H1 (cell line): ENCODE measurements at regions not wholly inside any gene's neighbourhood (a gene's known extent, or its start where the extent isn't known, plus 50 kb on each side); places are given as distances from the start of the nearest gene placed in this dataset.

ENCODE experiments used
- CTCF ChIA-PET: fragments of 300-600 bp; sonication (Branson Sonifier 250); formaldehyde crosslinking; loops from one replicate; lab custom pipeline; 2021; ENCODE audit not compliant: partially characterized antibody; lab: Charles Lee
- POLR2A ChIA-PET: fragments of 300-600 bp; sonication (Branson Sonifier 250); formaldehyde crosslinking; loops from one replicate; lab custom pipeline; 2021; ENCODE audit warnings: inconsistent platforms; ENCODE audit not compliant: partially characterized antibody; lab: Charles Lee
- DNase-seq, 2 experiments: peaks; one replicate each; pipeline versions ENCODE4 v3.0.0 to v3.0.0-alpha.2; 2010 to 2022; ENCODE audit warnings: low spot score in 2 of 2, low read depth in 1 of 2, mixed read lengths in 1 of 2
- FAIRE-seq: peaks from 2 replicates; lab custom pipeline; 2011; peaks lifted over from hg19 to GRCh38; lab: Jason Lieb, UNC
- H2AFZ ChIP-seq: 2 replicates; pipeline ENCODE4 v1.8.1; 2012; ENCODE audit warnings: low read length, inconsistent platforms
- H2AK5ac ChIP-seq: 2 replicates; pipeline ENCODE4 v1.6.1; 2013; ENCODE audit warnings: low read depth, low read length
- H2BK120ac ChIP-seq: replicated peaks from 2 replicates; pipeline ENCODE3; 2013; ENCODE audit warnings: low read depth, low read length, inconsistent platforms
- H2BK12ac ChIP-seq: 2 replicates; pipeline ENCODE4 v1.6.1; 2013; ENCODE audit warnings: low read depth, low read length
- H2BK15ac ChIP-seq: 2 replicates; pipeline ENCODE4 v1.6.1; 2013; ENCODE audit warnings: low read length
- H2BK20ac ChIP-seq: 2 replicates; pipeline ENCODE4 v1.6.1; 2013; ENCODE audit warnings: low read length
- H2BK5ac ChIP-seq: 2 replicates; pipeline ENCODE4 v1.6.1; 2013; ENCODE audit warnings: low read depth, low read length
- H3K14ac ChIP-seq: 2 replicates; pipeline ENCODE4 v1.6.1; 2013; ENCODE audit warnings: inconsistent platforms; ENCODE audit not compliant: insufficient read length
- H3K18ac ChIP-seq: 2 replicates; pipeline ENCODE4 v1.6.1; 2013; ENCODE audit warnings: low read length; ENCODE audit errors: extremely low read depth
- H3K23ac ChIP-seq: 2 replicates; pipeline ENCODE4 v1.6.1; 2013; ENCODE audit warnings: inconsistent platforms; ENCODE audit not compliant: insufficient read length
- H3K23me2 ChIP-seq: 2 replicates; pipeline ENCODE4 v1.6.1; 2013; ENCODE audit warnings: low read depth, low read length
- H3K27ac ChIP-seq: 2 replicates; pipeline ENCODE4 v1.6.1; 2011; ENCODE audit warnings: low read depth, low read length, inconsistent platforms
- H3K27me3 ChIP-seq, 4 experiments: replicated peaks in 1 of 4; 1 replicate in 1 of 4; 2 replicates in 3 of 4; pipeline versions ENCODE4 v1.6.1 to v1.8.1; 2011 to 2013; ENCODE audit warnings: low read length in 3 of 4, mild to moderate bottlenecking in 3 of 4, inconsistent platforms in 2 of 4, mixed read lengths in 2 of 4, moderate library complexity in 1 of 4; ENCODE audit not compliant: control insufficient read depth in 3 of 4, insufficient read depth in 3 of 4; ENCODE audit errors: extremely low read depth in 1 of 4
- H3K36me3 ChIP-seq, 4 experiments: 2 replicates each; pipeline versions ENCODE4 v1.6.1 to v1.8.1; 2011 to 2013; ENCODE audit warnings: mild to moderate bottlenecking in 4 of 4, low read length in 3 of 4, moderate library complexity in 2 of 4, control low read depth in 1 of 4, inconsistent platforms in 1 of 4; ENCODE audit not compliant: insufficient read depth in 4 of 4, control insufficient read depth in 2 of 4
- H3K4ac ChIP-seq: replicated peaks from 2 replicates; pipeline ENCODE3; 2013; ENCODE audit warnings: low read length, low read depth, mixed read lengths, inconsistent platforms; ENCODE audit not compliant: insufficient read length
- H3K4me1 ChIP-seq, 4 experiments: replicated peaks in 1 of 4; 1 replicate in 1 of 4; 2 replicates in 3 of 4; pipeline versions ENCODE4 v1.6.1 to v1.8.1; 2011 to 2013; ENCODE audit warnings: low read length in 3 of 4, inconsistent platforms in 2 of 4, mixed read lengths in 1 of 4; ENCODE audit not compliant: insufficient read depth in 4 of 4, control insufficient read depth in 3 of 4
- H3K4me2 ChIP-seq, 2 experiments: 2 replicates each; pipeline versions ENCODE4 v1.6.1 to v1.8.1; 2011 to 2013; ENCODE audit warnings: low read depth in 2 of 2, low read length in 2 of 2, control low read depth in 1 of 2, inconsistent platforms in 1 of 2, mild to moderate bottlenecking in 1 of 2; ENCODE audit not compliant: insufficient read depth in 1 of 2
- H3K4me3 ChIP-seq, 4 experiments: fragments of 200-600, 300-600 bp in 1 of 4; sonication (generic), shearing (Covaris generic), sonication (Bioruptor Twin) in 1 of 4; 2 replicates each; pipeline versions ENCODE4 v1.5.1 to v1.8.1; 2011 to 2016; ENCODE audit warnings: low read length in 4 of 4, low read depth in 3 of 4, control low read depth in 2 of 4, inconsistent platforms in 2 of 4, mild to moderate bottlenecking in 2 of 4, mixed read lengths in 1 of 4, moderate library complexity in 1 of 4; ENCODE audit not compliant: insufficient read depth in 2 of 4; ENCODE audit errors: extremely low read depth in 1 of 4
- H3K56ac ChIP-seq: replicated peaks from 2 replicates; pipeline ENCODE3; 2013; ENCODE audit warnings: low read depth, mild to moderate bottlenecking, mixed read lengths, low read length, inconsistent platforms; ENCODE audit not compliant: insufficient read length
- H3K79me1 ChIP-seq: 2 replicates; pipeline ENCODE4 v1.6.1; 2013; ENCODE audit warnings: low read depth, low read length, control low read depth
- H3K79me2 ChIP-seq, 2 experiments: 2 replicates each; pipeline versions ENCODE4 v1.6.1 to v1.8.1; 2012 to 2013; ENCODE audit warnings: low read length in 2 of 2, mild to moderate bottlenecking in 2 of 2, inconsistent platforms in 1 of 2; ENCODE audit not compliant: insufficient read depth in 2 of 2, control insufficient read depth in 1 of 2
- H3K9ac ChIP-seq, 4 experiments: replicated peaks in 1 of 4; 1 replicate in 1 of 4; 2 replicates in 3 of 4; pipeline versions ENCODE4 v1.6.1 to v1.8.1; 2011 to 2013; ENCODE audit warnings: low read depth in 3 of 4, low read length in 3 of 4, control low read depth in 2 of 4, mild to moderate bottlenecking in 2 of 4, moderate library complexity in 2 of 4, inconsistent platforms in 1 of 4; ENCODE audit errors: extremely low read depth in 1 of 4
- H3K9me3 ChIP-seq, 2 experiments: 2 replicates each; pipeline versions ENCODE4 v1.6.1 to v1.8.1; 2012 to 2013; ENCODE audit warnings: mild to moderate bottlenecking in 2 of 2, moderate library complexity in 2 of 2, control low read depth in 1 of 2, inconsistent platforms in 1 of 2, low read depth in 1 of 2, low read length in 1 of 2, mixed read lengths in 1 of 2; ENCODE audit not compliant: insufficient read depth in 2 of 2
- H4K20me1 ChIP-seq, 2 experiments: replicated peaks in 1 of 2; 2 replicates each; pipeline versions ENCODE3 to v1.8.1; 2011 to 2013; ENCODE audit warnings: inconsistent platforms in 2 of 2, low read length in 2 of 2, mild to moderate bottlenecking in 1 of 2; ENCODE audit not compliant: insufficient read depth in 2 of 2, control insufficient read depth in 1 of 2
- H4K5ac ChIP-seq: 2 replicates; pipeline ENCODE4 v1.6.1; 2013; ENCODE audit warnings: low read length, low read depth, mixed read lengths, inconsistent platforms; ENCODE audit not compliant: insufficient read length
- H4K8ac ChIP-seq: 2 replicates; pipeline ENCODE4 v1.8.0; 2013; ENCODE audit warnings: mild to moderate bottlenecking, moderate library complexity, low read length, inconsistent platforms; ENCODE audit not compliant: insufficient read depth; ENCODE audit errors: extremely low read depth
- H4K91ac ChIP-seq: replicated peaks from 2 replicates; pipeline ENCODE3; 2013; ENCODE audit warnings: low read length, mixed read lengths, inconsistent platforms; ENCODE audit not compliant: insufficient read length
- ASH2L ChIP-seq: fragments of 200-600, 300-600 bp; sonication (generic); IDR thresholded peaks from one replicate; pipeline ENCODE4 v1.7.1; 2017; ENCODE audit warnings: low read length
- BCL11A ChIP-seq, 2 experiments: IDR thresholded peaks; one replicate each; pipeline ENCODE4 v1.6.1; 2011; ENCODE audit warnings: low read depth in 2 of 2, low read length in 2 of 2, mild to moderate bottlenecking in 2 of 2
- CTBP2 ChIP-seq: IDR thresholded peaks from 2 replicates; pipeline ENCODE4 v1.7.0; 2011; ENCODE audit warnings: borderline replicate concordance, mild to moderate bottlenecking, moderate library complexity, mixed read lengths, low read length; ENCODE audit not compliant: insufficient read depth, insufficient read length
- HDAC2 ChIP-seq, 2 experiments: fragments of 300-600 bp in 1 of 2; sonication (generic) in 1 of 2; IDR thresholded peaks; 2 replicates each; pipeline ENCODE4 v1.6.1; 2011 to 2012; ENCODE audit warnings: low read depth in 2 of 2, low read length in 2 of 2, mild to moderate bottlenecking in 2 of 2, moderate library complexity in 2 of 2, borderline replicate concordance in 1 of 2, inconsistent platforms in 1 of 2
- RNF2 ChIP-seq: fragments of 200-900, 300-1000 bp; sonication (generic); IDR thresholded peaks from 2 replicates; pipeline ENCODE4 v1.7.1; 2016; ENCODE audit warnings: borderline replicate concordance, low read depth, mild to moderate bottlenecking, antibody characterized with exemption, low read length; ENCODE audit not compliant: poor library complexity, severe bottlenecking; ENCODE audit errors: missing control alignments
- SAP30 ChIP-seq: fragments of 300-600 bp; sonication (generic); IDR thresholded peaks from 2 replicates; pipeline ENCODE4 v1.7.1; 2012; ENCODE audit warnings: low read length, moderate library complexity, mild to moderate bottlenecking, inconsistent platforms; ENCODE audit not compliant: insufficient read depth, insufficient replicate concordance
- SP4 ChIP-seq: IDR thresholded peaks from 2 replicates; pipeline ENCODE4 v1.6.1; 2012; ENCODE audit warnings: low read length, inconsistent platforms
- TCF12 ChIP-seq: IDR thresholded peaks from 2 replicates; pipeline ENCODE4 v1.6.1; 2011; ENCODE audit warnings: low read depth, mild to moderate bottlenecking, low read length
- TF ChIP-seq, protein P1 (sequence below), 3 experiments: IDR thresholded peaks; 1 replicate in 2 of 3; 2 replicates in 1 of 3; pipeline versions ENCODE4 v1.5.1 to v1.6.1; 2011; ENCODE audit warnings: low read length in 3 of 3, mild to moderate bottlenecking in 3 of 3, inconsistent platforms in 2 of 3, low read depth in 1 of 3, moderate library complexity in 1 of 3; ENCODE audit not compliant: insufficient read depth in 1 of 3; ENCODE audit errors: control extremely low read depth in 1 of 3
- TF ChIP-seq, protein P2 (sequence below): IDR thresholded peaks from 2 replicates; pipeline ENCODE4 v1.6.1; 2011; ENCODE audit warnings: low read depth, mild to moderate bottlenecking, low read length; ENCODE audit not compliant: insufficient read depth
- TF ChIP-seq, protein P3 (sequence below): IDR thresholded peaks from 2 replicates; pipeline ENCODE4 v1.6.1; 2011; ENCODE audit warnings: low read length, improper control_type of control experiment

- Histone ChIP-seq H3K23me2 (no peaks in the 10 kb centered on the region), H2BK20ac (no peak overlapping the region), H2AFZ (no peak overlapping the region), H4K5ac (no peak overlapping the region), H3K27me3 (no peaks in the 10 kb centered on the region), H4K91ac (no peak overlapping the region), H2BK5ac (no peak overlapping the region), H3K56ac (no peak overlapping the region), H3K9me3 (no peaks in the 10 kb centered on the region), H3K79me1 (no peaks in the 10 kb centered on the region), H3K4me2 (no peak overlapping the region), H3K36me3 (no peaks in the 10 kb centered on the region), H3K18ac (no peak overlapping the region), H3K4me1 (no peaks in the 10 kb centered on the region), H3K4ac (no peak overlapping the region), H3K14ac (no peak overlapping the region), H3K23ac (no peak overlapping the region), H3K4me3 (no peak overlapping the region), H2BK120ac (no peak overlapping the region), H4K8ac (no peak overlapping the region), H2AK5ac (no peak overlapping the region), H3K27ac (no peak overlapping the region), H2BK15ac (no peak overlapping the region), H3K9ac (no peak overlapping the region), H4K20me1 (no peaks in the 10 kb centered on the region), H3K79me2 (no peaks in the 10 kb centered on the region), H2BK12ac (no peak overlapping the region)
- ChIA-PET CTCF (no interaction called here), POLR2A (no interaction called here)
- no peak for FAIRE-seq
- no peak for DNase-seq
- no peak for TF ChIP-seq TCF12
- no peak for TF ChIP-seq ASH2L
- TF ChIP-seq SP4: no peak
- TF ChIP-seq, protein P1, sequence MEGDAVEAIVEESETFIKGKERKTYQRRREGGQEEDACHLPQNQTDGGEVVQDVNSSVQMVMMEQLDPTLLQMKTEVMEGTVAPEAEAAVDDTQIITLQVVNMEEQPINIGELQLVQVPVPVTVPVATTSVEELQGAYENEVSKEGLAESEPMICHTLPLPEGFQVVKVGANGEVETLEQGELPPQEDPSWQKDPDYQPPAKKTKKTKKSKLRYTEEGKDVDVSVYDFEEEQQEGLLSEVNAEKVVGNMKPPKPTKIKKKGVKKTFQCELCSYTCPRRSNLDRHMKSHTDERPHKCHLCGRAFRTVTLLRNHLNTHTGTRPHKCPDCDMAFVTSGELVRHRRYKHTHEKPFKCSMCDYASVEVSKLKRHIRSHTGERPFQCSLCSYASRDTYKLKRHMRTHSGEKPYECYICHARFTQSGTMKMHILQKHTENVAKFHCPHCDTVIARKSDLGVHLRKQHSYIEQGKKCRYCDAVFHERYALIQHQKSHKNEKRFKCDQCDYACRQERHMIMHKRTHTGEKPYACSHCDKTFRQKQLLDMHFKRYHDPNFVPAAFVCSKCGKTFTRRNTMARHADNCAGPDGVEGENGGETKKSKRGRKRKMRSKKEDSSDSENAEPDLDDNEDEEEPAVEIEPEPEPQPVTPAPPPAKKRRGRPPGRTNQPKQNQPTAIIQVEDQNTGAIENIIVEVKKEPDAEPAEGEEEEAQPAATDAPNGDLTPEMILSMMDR (IDR thresholded peaks at IDR 0.05; ENCODE audit: control extremely low read depth in 1 of 3, insufficient read depth in 1 of 3, low read depth in 1 of 3, low read length in 3 of 3): no peak
- TF ChIP-seq, protein P2, sequence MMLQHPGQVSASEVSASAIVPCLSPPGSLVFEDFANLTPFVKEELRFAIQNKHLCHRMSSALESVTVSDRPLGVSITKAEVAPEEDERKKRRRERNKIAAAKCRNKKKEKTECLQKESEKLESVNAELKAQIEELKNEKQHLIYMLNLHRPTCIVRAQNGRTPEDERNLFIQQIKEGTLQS: no peak
- TF ChIP-seq CTBP2: no peak
- no peak for TF ChIP-seq BCL11A (IDR thresholded peaks at IDR 0.05; ENCODE audit: low read depth in 2 of 2, low read length in 2 of 2)
- no peak for TF ChIP-seq HDAC2 (IDR thresholded peaks at IDR 0.05; ENCODE audit: borderline replicate concordance in 1 of 2, low read depth in 2 of 2, low read length in 2 of 2)
- no peak for TF ChIP-seq SAP30
- TF ChIP-seq RNF2: no peak
- TF ChIP-seq, protein P3, sequence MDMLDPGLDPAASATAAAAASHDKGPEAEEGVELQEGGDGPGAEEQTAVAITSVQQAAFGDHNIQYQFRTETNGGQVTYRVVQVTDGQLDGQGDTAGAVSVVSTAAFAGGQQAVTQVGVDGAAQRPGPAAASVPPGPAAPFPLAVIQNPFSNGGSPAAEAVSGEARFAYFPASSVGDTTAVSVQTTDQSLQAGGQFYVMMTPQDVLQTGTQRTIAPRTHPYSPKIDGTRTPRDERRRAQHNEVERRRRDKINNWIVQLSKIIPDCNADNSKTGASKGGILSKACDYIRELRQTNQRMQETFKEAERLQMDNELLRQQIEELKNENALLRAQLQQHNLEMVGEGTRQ: no peak
These were observed 103.7 kb upstream of the LGR5 start for GRCh38 chr12:71335963-71336257.
